GM21619 (cell line): ENCODE measurements at regions not wholly inside any gene's neighbourhood (a gene's known extent, or its start where the extent isn't known, plus 50 kb on each side); places are given as distances from the start of the nearest gene placed in this dataset.

ENCODE experiments used
- ATAC-seq: cut with Tn5 transposase; IDR thresholded peaks from one replicate; pipeline ENCODE4 v1.9.1; 2021; ENCODE audit not compliant: unreplicated experiment

- ATAC-seq = no peak
These were observed 1045.1 kb downstream of the ADGRL2 start for GRCh38 chr1:82845866-82846265.

- no peak for ATAC-seq
These were observed 1044.4 kb downstream of the ADGRL2 start for GRCh38 chr1:82844911-82845827.

- ATAC-seq = no peak
These were observed 1043.7 kb downstream of the ADGRL2 start for GRCh38 chr1:82844447-82844846.

GRCh38 chr1:82843876-82844275 lies 1043.1 kb downstream of the ADGRL2 start:
- ATAC-seq = no peak

- no peak for ATAC-seq
These were observed 1039.5 kb downstream of the ADGRL2 start for GRCh38 chr1:82840192-82840591.

- ATAC-seq = no peak
These were observed 1037.2 kb downstream of the ADGRL2 start for GRCh38 chr1:82837766-82838465.

GRCh38 chr1:82836973-82837680 lies 1036.4 kb downstream of the ADGRL2 start:
- ATAC-seq = no peak

- no peak for ATAC-seq
These were observed 1035.7 kb downstream of the ADGRL2 start for GRCh38 chr1:82836213-82836972.

- ATAC-seq = no peak
These were observed 1030.1 kb downstream of the ADGRL2 start for GRCh38 chr1:82830690-82831380.

- no peak for ATAC-seq
These were observed 1028.8 kb downstream of the ADGRL2 start for GRCh38 chr1:82829527-82829926.

GRCh38 chr1:82823876-82824275 lies 1023.1 kb downstream of the ADGRL2 start:
- no peak for ATAC-seq

- no peak for ATAC-seq
These were observed 1020.1 kb downstream of the ADGRL2 start for GRCh38 chr1:82820816-82821215.

- ATAC-seq = peak; percentile 70
These were observed 1018.5 kb downstream of the ADGRL2 start for GRCh38 chr1:82819234-82819633.

GRCh38 chr1:82818586-82818985 lies 1017.9 kb downstream of the ADGRL2 start:
- no peak for ATAC-seq

- ATAC-seq = no peak
These were observed 1012.7 kb downstream of the ADGRL2 start for GRCh38 chr1:82813386-82813785.

- ATAC-seq = no peak
These were observed 1009.9 kb downstream of the ADGRL2 start for GRCh38 chr1:82810601-82811000.

- no peak for ATAC-seq
These were observed 1006.8 kb downstream of the ADGRL2 start for GRCh38 chr1:82807563-82807962.

GRCh38 chr1:82806133-82806532 lies 1005.4 kb downstream of the ADGRL2 start:
- ATAC-seq = no peak

GRCh38 chr1:82801176-82801575 lies 1000.4 kb downstream of the ADGRL2 start:
- no peak for ATAC-seq

- ATAC-seq = no peak
These were observed 1000.0 kb downstream of the ADGRL2 start for GRCh38 chr1:82800721-82801120.
